H1 (cell line): ENCODE measurements at regions not wholly inside any gene's neighbourhood (a gene's known extent, or its start where the extent isn't known, plus 50 kb on each side); places are given as distances from the start of the nearest gene placed in this dataset.
A peak's percentile ranks its signal among the peaks of the same experiment; 100 is the strongest.

ENCODE experiments used
- CTCF ChIA-PET: fragments of 300-600 bp; sonication (Branson Sonifier 250); formaldehyde crosslinking; loops from one replicate; lab custom pipeline; 2021; ENCODE audit not compliant: partially characterized antibody; lab: Charles Lee
- POLR2A ChIA-PET: fragments of 300-600 bp; sonication (Branson Sonifier 250); formaldehyde crosslinking; loops from one replicate; lab custom pipeline; 2021; ENCODE audit warnings: inconsistent platforms; ENCODE audit not compliant: partially characterized antibody; lab: Charles Lee
- DNase-seq, 2 experiments: peaks; one replicate each; pipeline versions ENCODE4 v3.0.0 to v3.0.0-alpha.2; 2010 to 2022; ENCODE audit warnings: low spot score in 2 of 2, low read depth in 1 of 2, mixed read lengths in 1 of 2
- FAIRE-seq: peaks from 2 replicates; lab custom pipeline; 2011; peaks lifted over from hg19 to GRCh38; lab: Jason Lieb, UNC
- H2AFZ ChIP-seq: 2 replicates; pipeline ENCODE4 v1.8.1; 2012; ENCODE audit warnings: low read length, inconsistent platforms
- H2AK5ac ChIP-seq: 2 replicates; pipeline ENCODE4 v1.6.1; 2013; ENCODE audit warnings: low read depth, low read length
- H2BK120ac ChIP-seq: replicated peaks from 2 replicates; pipeline ENCODE3; 2013; ENCODE audit warnings: low read depth, low read length, inconsistent platforms
- H2BK12ac ChIP-seq: 2 replicates; pipeline ENCODE4 v1.6.1; 2013; ENCODE audit warnings: low read depth, low read length
- H2BK15ac ChIP-seq: 2 replicates; pipeline ENCODE4 v1.6.1; 2013; ENCODE audit warnings: low read length
- H2BK20ac ChIP-seq: 2 replicates; pipeline ENCODE4 v1.6.1; 2013; ENCODE audit warnings: low read length
- H2BK5ac ChIP-seq: 2 replicates; pipeline ENCODE4 v1.6.1; 2013; ENCODE audit warnings: low read depth, low read length
- H3K14ac ChIP-seq: 2 replicates; pipeline ENCODE4 v1.6.1; 2013; ENCODE audit warnings: inconsistent platforms; ENCODE audit not compliant: insufficient read length
- H3K18ac ChIP-seq: 2 replicates; pipeline ENCODE4 v1.6.1; 2013; ENCODE audit warnings: low read length; ENCODE audit errors: extremely low read depth
- H3K23ac ChIP-seq: 2 replicates; pipeline ENCODE4 v1.6.1; 2013; ENCODE audit warnings: inconsistent platforms; ENCODE audit not compliant: insufficient read length
- H3K23me2 ChIP-seq: 2 replicates; pipeline ENCODE4 v1.6.1; 2013; ENCODE audit warnings: low read depth, low read length
- H3K27ac ChIP-seq: 2 replicates; pipeline ENCODE4 v1.6.1; 2011; ENCODE audit warnings: low read depth, low read length, inconsistent platforms
- H3K27me3 ChIP-seq, 4 experiments: replicated peaks in 1 of 4; 1 replicate in 1 of 4; 2 replicates in 3 of 4; pipeline versions ENCODE4 v1.6.1 to v1.8.1; 2011 to 2013; ENCODE audit warnings: low read length in 3 of 4, mild to moderate bottlenecking in 3 of 4, inconsistent platforms in 2 of 4, mixed read lengths in 2 of 4, moderate library complexity in 1 of 4; ENCODE audit not compliant: control insufficient read depth in 3 of 4, insufficient read depth in 3 of 4; ENCODE audit errors: extremely low read depth in 1 of 4
- H3K36me3 ChIP-seq, 4 experiments: 2 replicates each; pipeline versions ENCODE4 v1.6.1 to v1.8.1; 2011 to 2013; ENCODE audit warnings: mild to moderate bottlenecking in 4 of 4, low read length in 3 of 4, moderate library complexity in 2 of 4, control low read depth in 1 of 4, inconsistent platforms in 1 of 4; ENCODE audit not compliant: insufficient read depth in 4 of 4, control insufficient read depth in 2 of 4
- H3K4ac ChIP-seq: replicated peaks from 2 replicates; pipeline ENCODE3; 2013; ENCODE audit warnings: low read length, low read depth, mixed read lengths, inconsistent platforms; ENCODE audit not compliant: insufficient read length
- H3K4me1 ChIP-seq, 4 experiments: replicated peaks in 1 of 4; 1 replicate in 1 of 4; 2 replicates in 3 of 4; pipeline versions ENCODE4 v1.6.1 to v1.8.1; 2011 to 2013; ENCODE audit warnings: low read length in 3 of 4, inconsistent platforms in 2 of 4, mixed read lengths in 1 of 4; ENCODE audit not compliant: insufficient read depth in 4 of 4, control insufficient read depth in 3 of 4
- H3K4me2 ChIP-seq, 2 experiments: 2 replicates each; pipeline versions ENCODE4 v1.6.1 to v1.8.1; 2011 to 2013; ENCODE audit warnings: low read depth in 2 of 2, low read length in 2 of 2, control low read depth in 1 of 2, inconsistent platforms in 1 of 2, mild to moderate bottlenecking in 1 of 2; ENCODE audit not compliant: insufficient read depth in 1 of 2
- H3K4me3 ChIP-seq, 4 experiments: fragments of 200-600, 300-600 bp in 1 of 4; sonication (generic), shearing (Covaris generic), sonication (Bioruptor Twin) in 1 of 4; 2 replicates each; pipeline versions ENCODE4 v1.5.1 to v1.8.1; 2011 to 2016; ENCODE audit warnings: low read length in 4 of 4, low read depth in 3 of 4, control low read depth in 2 of 4, inconsistent platforms in 2 of 4, mild to moderate bottlenecking in 2 of 4, mixed read lengths in 1 of 4, moderate library complexity in 1 of 4; ENCODE audit not compliant: insufficient read depth in 2 of 4; ENCODE audit errors: extremely low read depth in 1 of 4
- H3K56ac ChIP-seq: replicated peaks from 2 replicates; pipeline ENCODE3; 2013; ENCODE audit warnings: low read depth, mild to moderate bottlenecking, mixed read lengths, low read length, inconsistent platforms; ENCODE audit not compliant: insufficient read length
- H3K79me1 ChIP-seq: 2 replicates; pipeline ENCODE4 v1.6.1; 2013; ENCODE audit warnings: low read depth, low read length, control low read depth
- H3K79me2 ChIP-seq, 2 experiments: 2 replicates each; pipeline versions ENCODE4 v1.6.1 to v1.8.1; 2012 to 2013; ENCODE audit warnings: low read length in 2 of 2, mild to moderate bottlenecking in 2 of 2, inconsistent platforms in 1 of 2; ENCODE audit not compliant: insufficient read depth in 2 of 2, control insufficient read depth in 1 of 2
- H3K9ac ChIP-seq, 4 experiments: replicated peaks in 1 of 4; 1 replicate in 1 of 4; 2 replicates in 3 of 4; pipeline versions ENCODE4 v1.6.1 to v1.8.1; 2011 to 2013; ENCODE audit warnings: low read depth in 3 of 4, low read length in 3 of 4, control low read depth in 2 of 4, mild to moderate bottlenecking in 2 of 4, moderate library complexity in 2 of 4, inconsistent platforms in 1 of 4; ENCODE audit errors: extremely low read depth in 1 of 4
- H3K9me3 ChIP-seq, 2 experiments: 2 replicates each; pipeline versions ENCODE4 v1.6.1 to v1.8.1; 2012 to 2013; ENCODE audit warnings: mild to moderate bottlenecking in 2 of 2, moderate library complexity in 2 of 2, control low read depth in 1 of 2, inconsistent platforms in 1 of 2, low read depth in 1 of 2, low read length in 1 of 2, mixed read lengths in 1 of 2; ENCODE audit not compliant: insufficient read depth in 2 of 2
- H4K20me1 ChIP-seq, 2 experiments: replicated peaks in 1 of 2; 2 replicates each; pipeline versions ENCODE3 to v1.8.1; 2011 to 2013; ENCODE audit warnings: inconsistent platforms in 2 of 2, low read length in 2 of 2, mild to moderate bottlenecking in 1 of 2; ENCODE audit not compliant: insufficient read depth in 2 of 2, control insufficient read depth in 1 of 2
- H4K5ac ChIP-seq: 2 replicates; pipeline ENCODE4 v1.6.1; 2013; ENCODE audit warnings: low read length, low read depth, mixed read lengths, inconsistent platforms; ENCODE audit not compliant: insufficient read length
- H4K8ac ChIP-seq: 2 replicates; pipeline ENCODE4 v1.8.0; 2013; ENCODE audit warnings: mild to moderate bottlenecking, moderate library complexity, low read length, inconsistent platforms; ENCODE audit not compliant: insufficient read depth; ENCODE audit errors: extremely low read depth
- H4K91ac ChIP-seq: replicated peaks from 2 replicates; pipeline ENCODE3; 2013; ENCODE audit warnings: low read length, mixed read lengths, inconsistent platforms; ENCODE audit not compliant: insufficient read length
- FOSL1 ChIP-seq: IDR thresholded peaks from 2 replicates; pipeline ENCODE4 v1.6.1; 2011; ENCODE audit warnings: mild to moderate bottlenecking, low read depth, low read length, moderate library complexity; ENCODE audit not compliant: insufficient read depth
- KDM4A ChIP-seq: IDR thresholded peaks from one replicate; pipeline ENCODE4 v1.7.1; 2012; ENCODE audit warnings: low read depth, mild to moderate bottlenecking, moderate library complexity, low read length, inconsistent platforms; ENCODE audit not compliant: severe bottlenecking
- RAD21 ChIP-seq, 2 experiments: IDR thresholded peaks in 1 of 2; conservative IDR thresholded peaks in 1 of 2; 2 replicates each; pipeline ENCODE4 v1.6.1; 2011; ENCODE audit warnings: low read depth in 2 of 2, low read length in 2 of 2, improper control_type of control experiment in 1 of 2, inconsistent platforms in 1 of 2, mild to moderate bottlenecking in 1 of 2, moderate library complexity in 1 of 2
- SIRT6 ChIP-seq: IDR thresholded peaks from one replicate; pipeline ENCODE4 v1.7.1; 2012; ENCODE audit warnings: low read length, inconsistent platforms
- WGBS, 2 experiments: shearing (Covaris generic) in 1 of 2; methylation state at CpG; one replicate each; pipeline versions ENCODE4 v1.1.6 to v1.1.7; 2013 to 2015; ENCODE audit warnings: low lambda C conversion rate in 2 of 2, mixed read lengths in 2 of 2, inconsistent platforms in 1 of 2, low coverage in 1 of 2, missing lambda C conversion rate in 1 of 2; ENCODE audit not compliant: insufficient replicate concordance in 2 of 2, insufficient coverage in 1 of 2, insufficient read length in 1 of 2; ENCODE audit errors: extremely low coverage in 1 of 2, missing lambda C conversion rate in 1 of 2; 5-methylcytosine and 5-hydroxymethylcytosine counted together
- TF ChIP-seq, protein P1 (sequence below), 3 experiments: IDR thresholded peaks; 1 replicate in 2 of 3; 2 replicates in 1 of 3; pipeline versions ENCODE4 v1.5.1 to v1.6.1; 2011; ENCODE audit warnings: low read length in 3 of 3, mild to moderate bottlenecking in 3 of 3, inconsistent platforms in 2 of 3, low read depth in 1 of 3, moderate library complexity in 1 of 3; ENCODE audit not compliant: insufficient read depth in 1 of 3; ENCODE audit errors: control extremely low read depth in 1 of 3

DNA sequence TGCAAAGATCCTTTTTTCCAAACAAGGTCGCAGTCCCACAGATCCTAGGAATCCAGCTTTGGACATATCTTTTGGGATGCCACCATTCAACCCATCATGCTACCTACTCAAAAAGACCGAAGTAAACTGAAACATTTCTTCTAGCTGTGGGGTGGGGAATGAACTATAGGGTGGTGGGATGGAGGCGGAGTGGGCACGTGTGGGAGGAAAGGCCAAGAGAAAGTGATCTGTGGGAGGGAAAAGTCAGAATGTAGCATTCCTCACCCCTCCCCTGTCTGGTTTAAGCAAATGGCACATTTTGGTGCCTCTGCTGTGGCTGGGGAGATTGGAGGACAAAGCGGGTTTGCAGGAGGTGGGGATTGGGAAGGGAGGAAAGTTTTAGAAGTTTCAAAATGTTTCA is 59.2 kb upstream of the IL17B start:
- H3K4me2 ChIP-seq: no peak overlapping the region
- no peak overlapping the region for H3K18ac ChIP-seq
- no peaks in the 10 kb centered on the region for H3K9me3 ChIP-seq
- no peaks in the 10 kb centered on the region for H3K27me3 ChIP-seq
- H2BK20ac ChIP-seq: no peak overlapping the region
- H4K5ac ChIP-seq: no peak overlapping the region
- H2AK5ac ChIP-seq: no peak overlapping the region
- FAIRE-seq: no peak
- no peak overlapping the region for H2BK5ac ChIP-seq
- TF ChIP-seq FOSL1 (no peak), SIRT6 (no peak), RAD21 (IDR thresholded peaks at IDR 0.05 in 1 of 2, conservative IDR thresholded peaks at IDR 0.05 in 1 of 2; ENCODE audit: low read depth in 2 of 2, low read length in 2 of 2) (no peak), KDM4A (no peak)
- TF ChIP-seq, protein P1, sequence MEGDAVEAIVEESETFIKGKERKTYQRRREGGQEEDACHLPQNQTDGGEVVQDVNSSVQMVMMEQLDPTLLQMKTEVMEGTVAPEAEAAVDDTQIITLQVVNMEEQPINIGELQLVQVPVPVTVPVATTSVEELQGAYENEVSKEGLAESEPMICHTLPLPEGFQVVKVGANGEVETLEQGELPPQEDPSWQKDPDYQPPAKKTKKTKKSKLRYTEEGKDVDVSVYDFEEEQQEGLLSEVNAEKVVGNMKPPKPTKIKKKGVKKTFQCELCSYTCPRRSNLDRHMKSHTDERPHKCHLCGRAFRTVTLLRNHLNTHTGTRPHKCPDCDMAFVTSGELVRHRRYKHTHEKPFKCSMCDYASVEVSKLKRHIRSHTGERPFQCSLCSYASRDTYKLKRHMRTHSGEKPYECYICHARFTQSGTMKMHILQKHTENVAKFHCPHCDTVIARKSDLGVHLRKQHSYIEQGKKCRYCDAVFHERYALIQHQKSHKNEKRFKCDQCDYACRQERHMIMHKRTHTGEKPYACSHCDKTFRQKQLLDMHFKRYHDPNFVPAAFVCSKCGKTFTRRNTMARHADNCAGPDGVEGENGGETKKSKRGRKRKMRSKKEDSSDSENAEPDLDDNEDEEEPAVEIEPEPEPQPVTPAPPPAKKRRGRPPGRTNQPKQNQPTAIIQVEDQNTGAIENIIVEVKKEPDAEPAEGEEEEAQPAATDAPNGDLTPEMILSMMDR (IDR thresholded peaks at IDR 0.05; ENCODE audit: control extremely low read depth in 1 of 3, insufficient read depth in 1 of 3, low read depth in 1 of 3, low read length in 3 of 3): no peak
- TF ChIP-seq, all 59 proteins: peak for 0
- no peak overlapping the region for H2BK120ac ChIP-seq
- H3K4me3 ChIP-seq: no peak overlapping the region
- no peak overlapping the region for H3K56ac ChIP-seq
- no peak overlapping the region for H3K9ac ChIP-seq
- no peak overlapping the region for H2BK12ac ChIP-seq
- H3K27ac ChIP-seq: no peak overlapping the region
- no peaks in the 10 kb centered on the region for H4K20me1 ChIP-seq
- no peak overlapping the region for H4K91ac ChIP-seq
- H3K79me1 ChIP-seq: no peaks in the 10 kb centered on the region
- WGBS, 2 experiments: 85% methylated on average over 5 of the region's 5 CpGs; no CpG with 5 or more reads in 1 of the 2 experiments
- ChIA-PET CTCF (interaction anchor here (0.7 to 22.4 kb wide), 19 partner anchors 7 to 178 kb away, joined by 3 to 1310 read pairs (median 12); partner anchors contain the start of genes CSNK1A1, IL17B and PCYOX1L), POLR2A (interaction anchor here (0.6 to 0.9 kb wide), 3 partner anchors 12 to 58 kb away, joined by 3 read pairs; no protein-coding TSS in a partner anchor)
- H3K14ac ChIP-seq: no peak overlapping the region
- H3K4me1 ChIP-seq: peaks cover 0 to 9% (median 5%) of the 10 kb centered on the region in 4 experiments; a peak in 6 of 7 replicates
- H4K8ac ChIP-seq: no peak overlapping the region
- H3K79me2 ChIP-seq: no peaks in the 10 kb centered on the region
- no peaks in the 10 kb centered on the region for H3K36me3 ChIP-seq
- DNase-seq: no peak
- H3K23ac ChIP-seq: no peak overlapping the region
- H2BK15ac ChIP-seq: no peak overlapping the region
- peak overlapping the region; percentile 3; the same call in 1 of the 2 replicates for H2AFZ ChIP-seq
- peaks cover 3% of the 10 kb centered on the region; the same call in 1 of the 2 replicates for H3K23me2 ChIP-seq
- H3K4ac ChIP-seq: no peak overlapping the region
